HG03342 (cell line): ENCODE measurements at regions not wholly inside any gene's neighbourhood (a gene's known extent, or its start where the extent isn't known, plus 50 kb on each side); places are given as distances from the start of the nearest gene placed in this dataset.

Experiments
- ATAC-seq: cut with Tn5 transposase; IDR thresholded peaks from one replicate; pipeline ENCODE4 v1.9.1; 2021; ENCODE audit warnings: mild to moderate bottlenecking, moderate library complexity; ENCODE audit not compliant: unreplicated experiment

DNA sequence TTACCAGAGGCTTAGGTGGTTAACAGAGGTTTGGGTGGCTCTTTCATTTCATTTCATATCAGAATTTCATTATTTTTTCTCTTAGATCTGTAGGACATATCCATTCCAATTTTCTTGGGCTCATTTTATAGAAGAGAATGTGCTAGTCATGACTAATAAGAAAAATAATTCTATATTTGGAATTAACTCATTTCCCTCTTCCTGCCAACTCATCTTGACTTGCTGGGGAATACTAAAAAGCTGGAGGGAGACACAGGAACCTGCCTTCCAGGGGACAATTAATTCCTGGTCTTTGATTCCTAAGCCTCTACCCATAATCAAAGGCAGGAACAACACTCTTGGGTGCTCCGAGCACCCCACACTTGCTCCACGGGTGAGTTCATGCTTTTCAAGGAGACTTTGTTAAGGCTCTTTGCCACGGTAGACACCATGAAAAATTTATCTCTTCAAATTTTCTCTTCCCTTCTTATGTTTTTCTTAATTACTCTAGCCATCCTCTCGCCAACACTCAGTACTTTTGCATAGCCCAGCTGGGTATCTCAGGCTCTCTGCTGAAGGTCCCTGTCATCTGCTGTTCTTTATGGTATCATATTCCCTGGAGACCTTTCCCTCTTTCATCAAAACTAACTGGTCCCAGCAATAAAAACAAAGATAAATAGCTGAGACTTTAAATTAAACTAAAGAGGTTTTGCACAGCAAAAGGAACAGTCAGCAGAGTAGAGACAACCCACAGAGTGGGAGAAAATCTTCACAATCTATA is 273.9 kb downstream of the NPR3 start:
- ATAC-seq, result no peak

DNA sequence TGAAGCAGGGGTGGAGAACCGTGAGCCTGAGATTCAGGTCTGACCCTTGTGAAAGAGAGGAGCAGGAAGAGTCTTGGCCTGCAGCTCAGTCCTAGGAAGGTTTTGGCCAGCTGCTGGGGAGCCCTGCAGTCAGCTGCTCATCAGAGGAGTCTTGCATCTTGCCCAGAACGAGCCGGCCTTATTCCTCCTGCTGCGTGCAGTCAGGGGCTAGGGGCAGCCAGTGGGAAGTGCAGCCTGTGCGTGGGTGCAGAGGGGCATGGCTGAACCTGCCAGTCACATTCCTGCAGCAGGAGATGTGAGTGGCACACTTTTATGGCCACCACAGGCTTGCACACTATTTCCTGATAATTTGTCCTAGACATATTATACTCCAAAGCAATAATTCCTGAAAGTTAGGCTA is 278.7 kb downstream of the NPR3 start:
- ATAC-seq, result no peak

DNA sequence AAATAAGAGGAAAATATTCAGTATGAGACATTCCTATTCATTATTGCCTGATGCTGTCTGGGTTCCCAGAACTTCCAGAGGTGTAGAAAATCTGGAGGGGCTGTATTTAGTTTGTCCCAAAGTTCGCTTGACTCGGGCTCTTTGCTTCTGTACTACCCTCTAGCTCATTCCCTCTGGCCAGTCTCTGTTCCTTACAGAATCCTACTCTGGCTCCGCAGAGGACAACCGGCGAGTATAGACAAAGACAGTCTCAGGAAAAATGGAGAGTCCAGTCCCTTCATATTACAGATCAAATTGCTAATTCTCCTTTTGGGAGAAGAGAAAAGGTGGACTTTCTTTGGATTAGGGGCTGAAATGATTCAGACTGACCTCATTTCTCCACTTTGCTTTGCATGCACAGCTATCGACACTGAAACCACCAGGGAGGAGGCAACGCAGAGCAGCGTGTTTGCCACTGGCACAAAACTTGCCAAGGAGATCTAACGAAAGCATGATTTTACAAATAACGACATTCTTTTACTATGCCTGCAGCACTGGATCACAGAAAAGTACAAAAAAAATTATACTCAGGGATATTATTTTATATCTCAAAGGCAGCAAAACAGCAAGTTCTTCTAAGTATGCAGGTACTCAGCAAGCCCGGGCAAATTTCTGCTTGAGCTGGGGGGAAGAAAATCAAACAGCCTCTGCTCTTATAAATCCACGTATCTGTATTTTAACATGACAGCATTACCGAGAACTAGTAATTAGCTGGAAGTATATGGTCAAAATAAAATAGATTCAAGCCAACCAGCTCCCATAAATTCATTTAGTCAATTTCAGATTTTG is 279.7 kb downstream of the NPR3 start:
- ATAC-seq, result no peak

DNA sequence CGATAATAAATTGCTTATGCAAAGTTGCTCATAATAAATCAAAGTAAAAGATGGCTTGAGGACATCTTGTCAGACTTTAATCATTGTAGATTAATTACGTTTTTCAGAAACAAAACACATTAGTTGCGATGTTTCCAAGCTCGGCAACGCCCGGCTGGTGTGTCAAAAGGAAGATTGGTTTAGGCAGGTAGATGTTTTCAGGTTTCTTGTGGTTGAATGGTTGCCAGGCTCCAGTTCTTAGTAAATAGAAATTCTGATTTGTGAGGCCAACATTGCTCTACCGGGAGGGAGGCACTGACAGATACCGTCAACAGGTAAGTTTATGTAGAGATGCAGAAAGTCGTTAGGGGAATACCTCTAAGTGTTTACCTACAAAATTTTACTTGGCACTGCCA is 280.3 kb downstream of the NPR3 start:
- ATAC-seq, result no peak

DNA sequence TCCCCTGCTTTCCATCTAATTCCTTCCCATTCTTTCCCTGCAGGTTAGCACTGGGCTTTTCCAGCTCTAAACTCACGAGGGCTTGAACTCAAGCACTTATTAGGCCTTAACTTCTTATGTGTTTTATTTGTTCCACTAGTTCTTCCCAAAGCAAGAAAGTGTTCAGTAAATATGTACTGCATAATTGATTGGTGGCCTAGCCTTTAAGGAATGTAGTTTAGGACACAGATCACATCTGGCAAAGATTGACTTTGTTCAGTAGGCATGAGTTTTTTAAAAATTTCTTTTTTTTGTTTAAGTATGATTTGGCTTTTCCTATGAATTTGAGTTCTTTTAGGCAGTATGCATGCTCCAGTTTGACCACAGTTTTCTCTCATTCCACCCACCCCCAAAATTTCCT is 285.2 kb downstream of the NPR3 start:
- ATAC-seq, result no peak

DNA sequence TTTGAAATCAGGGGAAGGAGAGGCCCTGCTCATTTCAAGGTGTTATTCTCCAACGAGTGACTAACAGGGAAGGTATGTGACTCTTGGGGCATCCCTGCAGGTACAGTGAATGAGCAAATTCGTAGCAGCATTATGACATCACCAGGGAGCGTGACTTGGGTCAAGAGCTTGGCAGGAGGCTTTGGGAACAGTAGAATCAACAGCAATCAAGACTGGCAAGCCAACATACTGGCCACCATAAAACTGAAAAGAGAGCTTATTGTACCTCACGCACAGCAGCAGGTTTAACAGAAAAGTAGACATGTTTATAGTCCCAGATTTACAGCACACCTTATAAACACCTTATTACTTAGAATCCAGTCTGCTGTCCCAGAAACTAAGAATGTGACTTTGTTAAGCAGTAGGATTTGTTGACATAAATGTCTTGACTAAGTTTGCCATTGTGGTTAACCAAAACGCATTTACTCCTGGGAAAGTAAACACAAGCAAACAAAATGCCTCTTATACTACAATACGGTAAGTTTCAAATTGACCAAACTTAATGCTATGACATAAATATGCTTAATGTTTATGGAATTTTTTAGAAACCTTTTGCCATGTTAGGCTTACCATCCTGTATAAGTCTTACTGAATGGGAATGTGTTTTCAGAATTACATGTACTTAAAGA is 297.8 kb downstream of the NPR3 start:
- ATAC-seq, result no peak

DNA sequence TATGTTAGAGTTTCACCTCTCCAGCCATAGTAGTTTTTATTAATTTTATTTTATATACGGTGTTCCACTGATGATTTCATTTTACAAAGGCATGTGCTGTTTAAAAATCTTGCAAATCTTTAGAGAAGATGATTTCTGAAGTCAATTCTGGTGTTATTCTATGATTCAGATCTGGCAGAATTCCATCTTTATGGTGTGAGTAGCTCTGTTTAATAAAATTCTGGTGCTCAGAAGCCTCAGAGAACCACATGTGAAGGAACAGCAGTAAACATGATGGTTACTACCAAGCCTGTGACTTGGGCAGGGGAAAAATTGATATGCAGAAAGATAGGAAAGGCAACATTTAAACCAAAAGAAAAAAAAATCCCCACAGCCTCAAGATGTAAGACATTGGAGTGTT is 299.7 kb downstream of the NPR3 start:
- no peak for ATAC-seq

DNA sequence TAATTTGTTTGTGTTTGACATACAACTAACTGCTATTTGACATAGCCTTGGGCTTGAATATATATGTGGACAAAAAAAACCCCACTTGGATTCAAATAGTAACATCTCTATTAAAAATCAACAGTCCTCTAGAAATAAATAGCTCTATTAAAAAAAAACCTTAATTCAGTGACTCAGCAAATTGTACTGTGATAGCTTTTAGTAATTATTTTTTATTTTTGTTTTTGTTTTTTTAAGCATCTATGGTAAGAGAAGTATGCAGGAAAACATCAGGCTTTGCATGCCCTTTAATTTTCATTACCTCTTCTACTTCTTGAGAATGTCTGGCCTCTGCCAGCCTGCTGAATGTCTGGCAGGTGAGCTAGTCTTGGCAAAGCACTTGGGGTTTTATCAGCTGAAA is 300.7 kb downstream of the NPR3 start:
- ATAC-seq, result no peak

DNA sequence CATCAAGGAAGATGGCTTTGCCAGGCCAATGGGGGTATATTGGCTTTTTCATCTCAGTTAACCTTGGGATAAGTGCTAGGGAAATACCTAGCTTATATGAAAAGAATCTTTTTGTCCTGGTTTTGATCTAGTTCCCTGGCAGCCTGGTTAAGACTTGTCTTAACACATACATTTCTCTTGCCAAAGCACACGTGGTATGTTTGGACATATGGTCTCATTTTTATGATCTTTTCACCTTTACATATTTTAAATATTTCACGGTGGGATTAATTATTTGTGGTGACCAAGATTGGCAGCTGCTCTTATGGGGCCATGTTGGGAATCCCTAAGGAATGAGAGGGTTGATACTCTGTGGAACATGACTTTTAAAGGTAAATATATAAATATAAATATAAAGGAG is 312.5 kb downstream of the NPR3 start:
- ATAC-seq, result no peak

DNA sequence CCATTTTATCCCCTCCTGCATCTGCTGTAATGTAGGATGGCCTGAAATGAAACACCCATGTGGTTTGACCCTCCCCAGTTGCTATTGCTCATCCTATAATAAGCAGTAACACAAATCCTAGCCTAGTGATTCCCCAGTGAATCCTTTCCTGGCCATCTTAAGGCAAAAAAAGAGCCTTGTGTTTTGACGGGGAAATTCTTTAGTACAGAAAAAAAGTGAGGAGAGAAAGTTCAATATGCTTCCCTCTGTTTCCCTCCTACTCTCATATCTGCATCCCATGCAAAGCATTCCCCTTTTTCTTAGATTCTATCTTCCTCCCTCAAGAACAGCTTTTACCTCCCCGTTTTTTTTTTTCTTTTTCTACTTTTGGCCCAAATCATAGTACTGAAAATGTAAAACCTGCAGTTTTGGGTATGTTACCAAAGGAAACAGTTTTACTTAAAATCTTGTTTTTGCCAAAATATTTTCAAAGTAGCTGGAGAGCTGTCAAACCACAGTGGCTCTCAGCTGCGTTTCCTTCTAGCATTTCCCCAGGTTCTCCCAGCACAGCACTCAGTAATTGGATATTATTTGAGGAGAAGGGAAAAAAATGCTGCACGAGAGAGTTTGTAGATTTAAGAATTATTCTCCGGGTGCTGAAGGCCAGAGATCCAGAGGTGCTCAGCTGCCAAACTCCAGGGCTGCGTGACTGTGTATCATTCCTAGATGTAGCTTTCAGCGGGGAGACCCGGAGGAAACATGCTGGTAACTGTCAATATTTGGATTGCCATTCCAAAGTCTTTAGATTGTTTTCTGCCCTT is 321.4 kb downstream of the NPR3 start:
- ATAC-seq, result no peak

DNA sequence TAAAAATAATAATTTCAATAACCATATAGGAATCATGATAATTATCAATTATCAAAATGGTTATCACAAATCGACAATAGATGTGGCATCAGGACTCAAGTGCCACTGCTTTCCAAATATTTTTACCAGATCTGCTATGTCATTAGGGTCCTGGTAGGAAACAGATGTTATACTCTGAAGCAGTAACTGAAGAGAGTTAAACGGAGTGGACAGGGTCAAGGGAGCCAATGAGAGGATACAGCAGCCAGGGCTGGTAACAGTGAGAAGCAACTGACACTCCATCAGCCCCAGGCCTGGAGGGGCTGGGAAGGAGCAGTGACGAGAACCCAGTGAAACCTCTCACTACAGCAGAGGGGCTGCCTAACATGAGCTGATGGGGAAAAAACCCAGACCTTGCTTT is 322.4 kb downstream of the NPR3 start:
- ATAC-seq, result no peak

DNA sequence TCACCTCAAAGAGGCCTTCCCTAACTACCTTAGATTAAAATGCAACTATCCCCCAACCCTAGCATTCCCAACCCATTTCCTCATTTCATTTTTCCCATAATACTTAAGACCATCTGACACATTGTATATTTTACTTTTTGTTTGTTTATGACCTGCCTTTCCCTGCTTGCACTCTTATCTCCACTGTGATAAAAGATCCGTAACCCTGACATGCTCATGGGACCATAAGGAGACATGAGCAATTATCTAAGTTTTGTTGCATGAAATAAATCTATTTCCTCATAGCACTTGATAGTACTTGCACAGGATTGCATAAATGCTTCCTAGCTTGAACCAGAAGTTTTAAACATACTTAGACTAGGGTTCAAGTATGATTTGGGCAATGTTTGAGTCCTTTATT is 323.7 kb downstream of the NPR3 start:
- no peak for ATAC-seq

DNA sequence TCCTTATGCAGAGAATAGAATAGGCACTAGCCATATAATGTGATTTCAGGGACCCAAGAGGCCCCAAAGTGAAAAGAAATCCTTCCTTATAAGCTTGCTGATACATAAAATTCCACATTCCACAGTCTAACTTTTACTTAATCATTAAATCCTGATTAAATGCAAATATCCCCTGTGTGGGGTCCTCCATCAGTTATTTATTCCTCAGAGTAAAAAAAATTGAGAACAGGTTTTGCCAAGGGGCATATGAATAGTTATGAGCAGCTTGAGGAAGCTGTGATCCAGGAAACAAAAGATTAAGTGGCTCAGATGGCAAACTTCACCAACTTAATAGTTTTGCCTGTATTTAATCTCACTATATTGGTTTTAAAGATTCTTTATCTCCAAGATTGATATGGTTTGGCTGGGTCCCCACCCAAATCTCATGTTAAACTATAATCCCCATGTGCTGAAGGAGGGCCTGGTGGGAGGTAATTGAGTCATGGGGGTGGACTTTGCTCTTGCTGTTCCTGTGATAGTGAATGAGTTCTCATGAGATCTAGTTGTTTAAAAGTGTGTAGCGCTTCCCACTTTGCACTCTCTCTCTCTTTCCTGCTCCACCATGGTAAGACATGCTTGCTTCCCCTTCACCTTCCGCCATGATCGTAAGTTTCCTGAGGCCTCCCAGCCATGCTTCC is 324.9 kb downstream of the NPR3 start:
- no peak for ATAC-seq

DNA sequence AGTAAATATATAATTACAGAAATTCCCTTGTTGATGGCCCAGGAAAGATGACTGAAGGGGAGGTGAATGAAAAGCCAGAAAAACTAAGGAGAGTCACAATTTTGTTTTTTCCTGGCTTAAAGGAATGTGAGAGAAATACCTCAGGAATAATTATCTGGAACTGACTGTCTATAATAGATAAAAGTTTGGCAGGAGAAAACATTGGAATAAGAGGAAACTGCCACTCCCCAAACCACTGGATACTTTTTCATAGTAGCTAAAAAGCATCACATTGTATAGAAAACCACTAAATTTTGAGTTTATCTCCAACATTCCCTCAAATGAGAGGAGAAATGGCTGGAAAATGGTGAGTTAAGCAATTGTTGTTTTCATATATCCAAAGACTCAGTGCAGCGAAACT is 326.0 kb downstream of the NPR3 start:
- ATAC-seq, result no peak

DNA sequence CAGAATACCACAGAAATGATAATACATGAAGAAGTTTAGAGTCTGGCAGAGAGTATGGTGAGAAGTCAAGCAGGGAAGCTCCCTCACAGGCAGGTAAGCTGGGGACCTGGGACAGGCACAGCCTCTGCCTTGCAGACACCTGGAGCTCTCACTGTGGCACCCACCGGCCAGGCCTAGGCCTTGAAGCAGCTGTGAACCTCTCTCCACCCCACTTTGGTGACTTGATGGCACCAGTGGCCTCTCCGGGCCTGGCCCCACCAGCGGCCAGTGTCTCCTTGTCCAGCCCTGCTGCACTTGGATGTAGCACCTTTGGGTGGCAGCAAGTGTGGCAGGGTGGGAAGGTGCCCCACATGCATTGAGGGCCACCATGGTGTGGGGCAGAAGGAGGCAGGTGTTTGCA is 330.5 kb downstream of the NPR3 start:
- ATAC-seq, result no peak

DNA sequence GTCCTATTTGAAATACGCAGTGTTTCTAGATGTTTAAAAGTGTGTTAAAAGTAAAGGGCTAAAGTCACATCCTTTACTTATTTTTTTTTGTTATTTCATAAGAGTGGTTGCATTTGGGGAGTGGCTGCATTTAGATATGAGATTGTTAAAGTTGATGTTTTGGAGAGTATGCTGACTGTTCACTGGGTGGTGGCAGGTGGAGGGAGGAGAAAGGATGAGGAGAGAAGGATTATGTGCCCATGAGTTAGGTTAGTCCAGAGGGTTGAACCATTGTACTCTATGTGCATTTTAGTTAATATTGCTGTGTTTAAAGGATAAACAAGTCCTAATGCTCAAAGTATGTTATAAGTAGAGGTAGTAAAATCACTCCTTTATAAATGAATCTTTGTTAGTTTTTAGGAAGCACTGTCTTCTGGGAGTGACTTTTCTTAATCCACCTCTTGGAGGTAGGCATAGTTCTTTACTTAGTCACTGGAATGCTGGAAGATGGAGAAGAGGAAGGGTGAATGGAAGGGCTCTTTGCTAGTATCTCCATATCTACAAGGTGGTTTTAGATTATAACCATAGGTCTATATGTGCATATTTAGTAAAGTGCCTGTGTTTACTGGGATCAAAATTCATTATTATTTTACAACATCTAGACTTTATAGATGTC is 332.3 kb downstream of the NPR3 start:
- ATAC-seq, result no peak

DNA sequence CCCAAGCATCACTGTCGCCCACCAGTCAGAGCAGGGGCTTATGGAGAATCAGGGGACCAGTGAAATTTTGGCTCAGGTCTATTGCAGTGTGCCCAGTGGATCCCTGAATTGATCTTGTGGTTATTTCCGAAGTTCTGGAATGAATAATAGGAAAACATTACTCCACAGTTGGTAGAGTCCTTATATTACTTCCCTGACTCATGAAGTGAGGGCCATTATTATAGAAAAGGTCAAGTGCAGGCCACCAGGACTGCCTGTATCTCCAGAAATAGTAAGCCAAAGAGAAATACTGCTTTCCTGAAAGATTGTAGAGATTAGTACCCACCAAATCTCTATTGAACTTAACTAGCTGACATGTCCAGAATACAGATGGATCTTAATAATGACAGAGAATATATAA is 335.0 kb downstream of the NPR3 start:
- ATAC-seq, result no peak

DNA sequence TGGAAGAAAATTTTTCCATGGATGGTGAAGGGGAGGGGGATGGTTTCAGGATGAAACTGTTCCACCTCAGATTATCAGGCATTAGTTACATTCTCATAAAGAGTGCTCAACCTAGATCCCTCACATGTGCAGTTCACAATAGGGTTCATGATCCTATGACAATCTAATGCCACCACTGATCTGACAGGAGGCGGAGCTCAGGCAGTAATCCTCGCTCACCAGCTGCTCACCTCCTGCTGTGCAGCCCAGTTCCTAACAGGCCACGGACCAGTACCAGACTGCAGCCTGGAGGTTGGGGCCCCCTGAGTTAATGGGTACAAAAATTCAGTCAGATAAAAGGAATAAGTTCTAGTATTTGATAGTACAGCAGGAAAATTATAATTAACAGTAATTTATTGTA is 337.2 kb downstream of the NPR3 start:
- ATAC-seq, result no peak

DNA sequence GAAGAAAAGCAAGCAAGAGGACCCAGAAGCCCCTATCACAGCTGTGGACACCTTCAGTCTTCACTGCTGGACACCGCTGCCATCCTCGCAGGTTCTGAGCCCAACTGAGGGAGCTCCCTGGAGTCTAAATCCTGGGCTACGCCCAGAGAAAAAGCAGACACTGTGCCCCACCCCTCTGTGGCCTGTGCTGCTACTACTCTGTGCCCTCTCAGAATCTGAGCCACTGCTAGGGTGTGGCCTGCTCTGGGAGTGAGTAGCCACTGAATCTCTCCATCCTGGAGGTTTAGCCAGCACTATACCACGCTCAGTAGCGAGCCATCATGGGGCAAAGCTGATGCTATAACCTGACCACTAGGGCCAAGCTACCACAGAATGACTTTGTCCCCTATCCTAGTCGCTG is 338.2 kb downstream of the NPR3 start:
- ATAC-seq, result no peak

DNA sequence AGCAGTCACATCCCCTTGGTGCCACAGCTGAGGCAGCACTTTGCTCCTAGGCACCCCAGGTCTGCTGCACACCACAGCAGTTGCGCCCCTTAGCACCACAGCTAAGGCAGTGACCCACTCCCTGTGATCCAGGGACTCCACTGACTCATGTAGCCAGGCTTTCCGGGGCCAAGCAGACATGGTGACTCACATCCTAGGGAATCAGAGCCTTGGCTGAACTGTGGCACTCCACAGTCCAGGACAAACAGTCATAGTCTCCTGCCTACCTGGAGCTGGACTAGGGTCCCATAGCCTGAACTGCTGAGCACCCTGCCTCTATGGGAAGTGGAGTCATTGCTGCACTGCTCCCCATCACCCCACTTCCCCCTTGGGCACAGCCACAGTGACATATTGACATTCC is 338.7 kb downstream of the NPR3 start:
- ATAC-seq, result no peak
